ENCODE measurements at regions not wholly inside any gene's neighbourhood (a gene's known extent, or its start where the extent isn't known, plus 50 kb on each side); places are given as distances from the start of the nearest gene placed in this dataset.

GRCh38 chr11:79922641-79923040 is 481.8 kb upstream of the TENM4 start:
- TF ChIP-seq CEBPB (IDR thresholded peaks at IDR 0.05) (no peak), ZBTB7A (IDR thresholded peaks at IDR 0.05; ENCODE audit: low read depth) (no peak), EP300 (IDR thresholded peaks at IDR 0.05; ENCODE audit: borderline replicate concordance) (no peak), CREB1 (IDR thresholded peaks at IDR 0.05; ENCODE audit: low read depth) (no peak), RAD21 (IDR thresholded peaks at IDR 0.05; ENCODE audit: low read depth) (no peak), REST (IDR thresholded peaks at IDR 0.05; ENCODE audit: low read depth) (no peak), YY1 (IDR thresholded peaks at IDR 0.05; ENCODE audit: low read depth) (no peak), NFIC (IDR thresholded peaks at IDR 0.05) (no peak), MAX (IDR thresholded peaks at IDR 0.05) (no peak), TEAD4 (IDR thresholded peaks at IDR 0.05) (no peak), TAF1 (IDR thresholded peaks at IDR 0.05; ENCODE audit: low read depth) (no peak), EGR1 (IDR thresholded peaks at IDR 0.05) (no peak), USF1 (IDR thresholded peaks at IDR 0.05) (no peak), TCF12 (IDR thresholded peaks at IDR 0.05; ENCODE audit: low read depth) (no peak)

Measured in Ishikawa (cell line).